Keratinocyte (primary cell): ENCODE measurements at regions not wholly inside any gene's neighbourhood (a gene's known extent, or its start where the extent isn't known, plus 50 kb on each side); places are given as distances from the start of the nearest gene placed in this dataset.

ENCODE experiments used
- DNase-seq: peaks from one replicate; pipeline ENCODE4 v3.0.0-alpha.2; 2011; ENCODE audit warnings: low read depth, missing footprints, low spot score
- FAIRE-seq: peaks from 2 replicates; lab custom pipeline; 2011; peaks lifted over from hg19 to GRCh38; lab: Jason Lieb, UNC
- H2AFZ ChIP-seq: 2 replicates; pipeline ENCODE4 v1.6.0; 2012; ENCODE audit warnings: low read length, control low read depth, inconsistent platforms; ENCODE audit not compliant: control insufficient read depth
- H3K27ac ChIP-seq: 2 replicates; pipeline ENCODE4 v1.5.1; 2011; ENCODE audit warnings: low read length; ENCODE audit not compliant: control insufficient read depth, insufficient read depth
- H3K27me3 ChIP-seq: 3 replicates; pipeline ENCODE4 v1.6.0; 2011; ENCODE audit warnings: low read length; ENCODE audit not compliant: control insufficient read depth, insufficient read depth; ENCODE audit errors: extremely low read depth
- H3K36me3 ChIP-seq, 2 experiments: 2 replicates in 1 of 2; 3 replicates in 1 of 2; pipeline ENCODE4 v1.5.1; 2011; ENCODE audit warnings: low read length in 2 of 2, mild to moderate bottlenecking in 1 of 2; ENCODE audit not compliant: control insufficient read depth in 2 of 2, insufficient read depth in 2 of 2; ENCODE audit errors: extremely low read depth in 1 of 2
- H3K4me1 ChIP-seq: 3 replicates; pipeline ENCODE4 v1.5.1; 2011; ENCODE audit warnings: low read length; ENCODE audit not compliant: control insufficient read depth, insufficient read depth; ENCODE audit errors: extremely low read depth
- H3K4me2 ChIP-seq: 3 replicates; pipeline ENCODE4 v1.6.0; 2011; ENCODE audit warnings: low read depth, low read length; ENCODE audit not compliant: control insufficient read depth, insufficient read depth; ENCODE audit errors: extremely low read depth
- H3K4me3 ChIP-seq, 3 experiments: fragments of 200-600 bp in 1 of 3; sonication (generic) in 1 of 3; 2 replicates in 2 of 3; 3 replicates in 1 of 3; pipeline ENCODE4 v1.5.1; 2011 to 2016; ENCODE audit warnings: low read length in 3 of 3, mild to moderate bottlenecking in 3 of 3, control low read depth in 2 of 3, inconsistent platforms in 1 of 3, low read depth in 1 of 3, mixed read lengths in 1 of 3, mixed run types in 1 of 3, moderate library complexity in 1 of 3; ENCODE audit not compliant: control insufficient read depth in 2 of 3, insufficient read depth in 2 of 3; ENCODE audit errors: extremely low read depth in 1 of 3
- H3K79me2 ChIP-seq: 2 replicates; pipeline ENCODE4 v1.6.0; 2012; ENCODE audit warnings: low read length; ENCODE audit not compliant: control insufficient read depth, insufficient read depth
- H3K9ac ChIP-seq: 3 replicates; pipeline ENCODE4 v1.6.0; 2011; ENCODE audit warnings: low read length; ENCODE audit not compliant: control insufficient read depth, insufficient read depth; ENCODE audit errors: extremely low read depth
- H3K9me1 ChIP-seq: 3 replicates; pipeline ENCODE4 v1.6.0; 2011; ENCODE audit warnings: low read length; ENCODE audit not compliant: control insufficient read depth, insufficient read depth; ENCODE audit errors: extremely low read depth
- H3K9me3 ChIP-seq: 2 replicates; pipeline ENCODE4 v1.5.1; 2012; ENCODE audit warnings: low read depth, low read length; ENCODE audit not compliant: control insufficient read depth
- H4K20me1 ChIP-seq: 3 replicates; pipeline ENCODE4 v1.6.0; 2011; ENCODE audit warnings: low read length; ENCODE audit not compliant: control insufficient read depth, insufficient read depth; ENCODE audit errors: extremely low read depth
- CTCF ChIP-seq, 3 experiments: IDR thresholded peaks in 1 of 3; conservative IDR thresholded peaks in 1 of 3; optimal IDR thresholded peaks in 1 of 3; 2 replicates in 2 of 3; 3 replicates in 1 of 3; pipeline versions ENCODE3 to v1.5.1; 2011; ENCODE audit warnings: low read length in 3 of 3, mild to moderate bottlenecking in 3 of 3, moderate library complexity in 2 of 3, control low read depth in 1 of 3, inconsistent platforms in 1 of 3; ENCODE audit not compliant: insufficient read depth in 2 of 3; ENCODE audit errors: extremely low read depth in 1 of 3
- EZH2 ChIP-seq: IDR thresholded peaks from one replicate; pipeline ENCODE4 v1.6.1; 2012; ENCODE audit warnings: inconsistent platforms, mild to moderate bottlenecking, low read length, moderate library complexity
- dilution Hi-C: fragments of 300-500 bp; cut with MboI; formaldehyde crosslinking; loops from one replicate; pipeline ENCODE4 v1.7.0; 2020; ENCODE audit warnings: low sequenced_read_pairs; ENCODE audit not compliant: extremely low pct_ligation_motif_present

- FAIRE-seq, result no peak
- no peaks in the 10 kb centered on the region for H4K20me1 ChIP-seq
- TF ChIP-seq EZH2, result no peak
Observed at GRCh38 chr14:84622357-84622756, 907.6 kb upstream of the FLRT2 start.

DNA sequence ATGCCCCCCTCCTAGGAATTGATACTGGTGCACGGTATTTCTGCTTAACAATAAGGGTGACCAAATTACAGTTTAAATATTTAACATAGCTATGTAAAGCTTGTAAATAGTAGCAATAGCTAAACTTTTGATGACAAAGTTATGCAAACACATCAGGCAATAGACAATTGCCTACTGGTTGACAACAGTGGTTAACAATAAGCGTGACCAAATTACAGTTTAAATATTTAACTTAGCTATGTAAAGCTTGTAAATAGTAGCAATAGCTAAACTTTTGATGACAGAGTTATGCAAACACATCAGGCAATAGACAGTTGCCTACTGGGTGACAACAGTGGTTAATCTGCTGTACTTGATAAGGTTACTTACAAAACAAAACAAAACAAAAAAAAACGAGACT lies 886.5 kb upstream of the FLRT2 start:
- Histone ChIP-seq H3K79me2 (no peaks in the 10 kb centered on the region), H3K4me2 (no peak overlapping the region), H3K27me3 (no peaks in the 10 kb centered on the region), H2AFZ (no peak overlapping the region), H3K4me3 (no peak overlapping the region), H3K27ac (no peak overlapping the region), H3K9me3 (no peaks in the 10 kb centered on the region), H3K9ac (no peak overlapping the region), H4K20me1 (no peaks in the 10 kb centered on the region), H3K36me3 (no peaks in the 10 kb centered on the region), H3K4me1 (no peaks in the 10 kb centered on the region), H3K9me1 (no peaks in the 10 kb centered on the region)
- FAIRE-seq (no peak), DNase-seq (no peak)
- dilution Hi-C loops, result no loop called here
- TF ChIP-seq CTCF (optimal IDR thresholded peaks at IDR 0.05 in 1 of 3, IDR thresholded peaks at IDR 0.05 in 1 of 3, conservative IDR thresholded peaks at IDR 0.05 in 1 of 3; ENCODE audit: extremely low read depth in 1 of 3, insufficient read depth in 2 of 3, low read length in 3 of 3) (no peak), EZH2 (no peak)

More at GRCh38 chr14:84622357-84622756, 907.6 kb upstream of the FLRT2 start:
- Histone ChIP-seq H3K79me2 (no peaks in the 10 kb centered on the region), H3K36me3 (no peaks in the 10 kb centered on the region), H3K9ac (no peak overlapping the region), H3K4me1 (no peaks in the 10 kb centered on the region), H3K27ac (no peak overlapping the region), H3K27me3 (no peaks in the 10 kb centered on the region), H3K9me3 (no peaks in the 10 kb centered on the region), H3K9me1 (no peaks in the 10 kb centered on the region), H3K4me2 (no peak overlapping the region), H3K4me3 (no peak overlapping the region), H2AFZ (no peak overlapping the region)
- dilution Hi-C loops, result no loop called here
- no peak for DNase-seq

DNA sequence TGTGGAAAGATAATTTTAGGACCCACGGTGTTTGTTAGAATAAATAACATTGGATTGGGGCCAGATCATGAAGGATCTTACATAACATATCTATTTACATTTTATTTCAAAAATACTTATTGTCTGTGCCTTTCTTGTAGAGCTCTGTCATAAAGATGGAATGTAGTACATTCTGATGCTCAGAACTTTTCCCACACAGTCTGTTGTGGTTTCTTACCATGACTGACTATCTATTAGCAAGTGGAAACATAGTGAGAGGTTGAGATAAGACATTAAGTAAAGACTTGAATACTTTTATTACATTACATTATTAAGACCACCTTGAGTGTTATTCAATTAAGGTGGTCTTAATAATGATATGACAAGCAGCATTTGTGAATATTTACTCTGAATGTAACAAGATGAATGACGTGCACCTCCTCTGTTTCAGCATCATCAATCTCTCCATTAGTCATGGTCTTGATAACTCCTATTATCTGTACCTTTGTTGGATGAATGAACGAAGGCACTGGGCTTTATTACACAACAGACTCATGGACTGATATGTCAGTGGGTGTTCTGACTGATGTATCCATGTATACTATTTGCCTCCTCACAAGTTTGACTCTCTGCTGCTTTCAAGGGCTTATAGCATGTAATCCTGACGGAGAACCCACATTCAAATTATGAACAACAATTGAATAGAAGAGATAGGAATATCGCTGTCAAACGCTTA lies 883.0 kb upstream of the FLRT2 start:
- TF ChIP-seq EZH2 (no peak), CTCF (optimal IDR thresholded peaks at IDR 0.05 in 1 of 3, IDR thresholded peaks at IDR 0.05 in 1 of 3, conservative IDR thresholded peaks at IDR 0.05 in 1 of 3; ENCODE audit: extremely low read depth in 1 of 3, insufficient read depth in 2 of 3, low read length in 3 of 3) (no peak)
- H3K9me1 ChIP-seq, result no peaks in the 10 kb centered on the region

More for the DNA sequence above, 883.0 kb upstream of the FLRT2 start:
- H3K9ac ChIP-seq, result no peak overlapping the region
- no peaks in the 10 kb centered on the region for H4K20me1 ChIP-seq
- H3K27ac ChIP-seq, result no peak overlapping the region
- DNase-seq (no peak), FAIRE-seq (no peak)
- no peak overlapping the region for H3K4me3 ChIP-seq
- H3K27me3 ChIP-seq, result no peaks in the 10 kb centered on the region
- H3K79me2 ChIP-seq, result no peaks in the 10 kb centered on the region
- H3K4me2 ChIP-seq, result no peak overlapping the region
- H2AFZ ChIP-seq, result no peak overlapping the region
- H3K9me3 ChIP-seq, result no peaks in the 10 kb centered on the region
- dilution Hi-C loops, result no loop called here
- H3K4me1 ChIP-seq, result no peaks in the 10 kb centered on the region
- no peaks in the 10 kb centered on the region for H3K36me3 ChIP-seq
